Stimulated activated CD8-positive, alpha-beta memory T cell treated with anti-CD3 and anti-CD28 coated beads, Interleukin-12 subunit alpha, Interleukin-12 subunit beta, amount 100 ng/mL, for 4 hours (primary cell): ENCODE measurements at regions not wholly inside any gene's neighbourhood (a gene's known extent, or its start where the extent isn't known, plus 50 kb on each side); places are given as distances from the start of the nearest gene placed in this dataset.
"Not testable (repeated sequence)": the region's sequence is repeated elsewhere in the genome, so short reads cannot be mapped to it uniquely, and the experiment has no call there.

Experiments
- DNase-seq: peaks from one replicate; pipeline ENCODE4 v3.0.0-alpha.2; 2020; ENCODE audit warnings: low read depth

DNA sequence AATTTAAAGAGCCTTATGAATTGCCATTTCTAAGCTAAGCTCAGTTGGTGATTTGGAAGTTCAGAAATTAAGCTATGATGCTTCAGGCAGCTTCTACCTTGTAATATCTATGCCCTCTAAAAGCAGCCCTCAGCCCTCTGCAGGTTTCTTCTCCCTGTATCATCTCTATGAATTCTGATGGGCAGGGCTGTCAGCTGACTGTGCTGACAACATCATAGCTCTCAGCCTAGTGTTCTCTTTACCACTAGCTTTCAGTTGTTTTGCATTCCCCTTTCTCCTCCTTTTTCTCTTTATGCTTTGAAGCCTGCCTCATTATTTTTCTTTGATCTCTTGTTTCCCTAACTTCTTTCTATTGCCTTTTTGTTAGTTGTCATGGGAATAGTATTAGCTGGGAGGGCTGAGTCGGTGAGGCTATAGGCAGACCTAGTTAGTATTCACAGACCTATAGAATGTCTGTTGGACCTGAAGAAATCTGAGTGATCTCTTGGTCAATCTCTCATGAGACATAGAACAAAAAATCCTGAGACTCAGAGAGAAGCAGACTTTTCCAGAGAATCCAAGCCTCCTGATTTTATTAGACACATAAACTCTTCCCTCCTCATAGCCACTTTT lies 535.4 kb downstream of the RAB38 start:
- no peak for DNase-seq

DNA sequence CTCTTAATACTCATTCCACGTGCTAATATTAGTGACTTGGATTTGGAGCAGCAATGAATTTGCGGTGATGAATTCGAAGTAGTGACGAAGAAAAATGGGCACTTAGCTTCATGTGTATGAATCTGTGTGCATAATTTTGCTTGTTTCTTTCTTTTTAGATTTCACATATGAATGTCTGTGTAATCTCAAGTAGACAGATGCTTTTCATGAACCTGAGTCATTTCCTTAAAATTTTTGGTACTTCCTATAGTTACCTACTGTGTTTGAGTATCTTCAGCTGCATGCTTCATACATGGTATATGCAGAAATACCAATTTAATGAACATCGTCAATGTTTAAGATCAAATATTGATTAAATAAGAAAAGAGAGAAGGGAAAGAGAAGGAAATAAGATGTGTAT lies 540.2 kb downstream of the RAB38 start:
- DNase-seq = no peak

DNA sequence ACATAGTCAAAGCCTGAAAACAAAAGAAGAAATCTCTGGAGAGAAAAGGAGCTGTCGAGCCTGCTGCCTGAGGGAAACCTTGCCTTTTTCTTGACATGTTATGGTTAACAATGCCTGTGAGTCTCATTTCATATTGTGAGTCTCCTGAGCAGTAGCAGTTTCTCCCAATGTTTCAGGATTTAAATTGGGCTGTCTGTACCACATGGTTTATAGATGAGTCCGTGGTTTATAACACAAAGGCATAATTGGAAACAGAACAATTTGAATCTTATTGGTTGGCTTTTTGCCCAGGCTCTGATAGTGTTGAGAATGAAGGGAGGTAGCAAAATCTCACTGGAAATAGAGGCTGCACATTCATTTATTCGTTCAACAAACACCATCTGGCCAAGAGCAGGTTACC lies 540.9 kb downstream of the RAB38 start:
- DNase-seq = no peak

DNA sequence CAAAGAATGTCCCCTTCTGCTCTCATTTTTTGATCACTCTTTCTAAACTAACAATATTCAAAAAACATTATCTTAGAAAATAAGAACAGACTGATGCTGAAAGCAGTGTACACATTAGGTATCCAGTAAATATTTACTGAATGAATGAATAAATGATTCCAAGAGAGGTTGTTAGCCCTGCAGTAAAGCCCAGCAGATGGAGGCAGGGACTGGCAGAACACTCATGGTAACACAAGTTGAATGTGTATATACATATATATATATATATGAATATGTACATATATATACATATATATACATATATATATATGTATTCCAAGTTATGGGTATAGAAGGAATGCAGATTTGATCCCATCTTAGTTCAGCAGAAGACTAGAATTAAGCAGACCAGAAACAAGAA lies 546.3 kb downstream of the RAB38 start:
- DNase-seq = no peak

DNA sequence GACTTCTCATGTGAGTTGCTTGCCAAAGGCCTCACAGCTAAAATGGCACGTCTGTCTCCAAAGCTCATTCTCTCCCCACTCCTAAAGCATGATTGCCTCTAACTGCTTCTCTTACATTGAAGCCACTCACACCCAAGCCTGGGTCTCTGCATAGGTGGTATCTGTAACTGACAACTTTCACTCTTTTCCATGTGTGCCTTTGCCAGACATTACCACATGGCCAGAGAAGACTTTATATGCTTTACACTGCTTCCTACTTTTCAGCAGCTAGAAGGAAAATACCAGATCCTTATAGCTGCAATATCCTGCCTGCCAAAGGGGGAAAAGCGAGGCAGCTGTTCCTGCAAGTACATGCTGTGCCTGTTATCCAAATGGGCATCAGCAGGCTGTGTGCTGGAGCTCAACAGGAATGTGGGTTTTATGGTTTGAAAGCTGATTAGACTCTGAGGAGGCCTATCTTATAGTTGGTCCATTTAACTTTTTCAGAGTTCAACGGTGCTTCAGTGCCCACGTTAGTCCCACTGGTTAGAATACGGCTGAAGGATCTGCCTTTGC lies 547.1 kb downstream of the RAB38 start:
- DNase-seq = no peak

DNA sequence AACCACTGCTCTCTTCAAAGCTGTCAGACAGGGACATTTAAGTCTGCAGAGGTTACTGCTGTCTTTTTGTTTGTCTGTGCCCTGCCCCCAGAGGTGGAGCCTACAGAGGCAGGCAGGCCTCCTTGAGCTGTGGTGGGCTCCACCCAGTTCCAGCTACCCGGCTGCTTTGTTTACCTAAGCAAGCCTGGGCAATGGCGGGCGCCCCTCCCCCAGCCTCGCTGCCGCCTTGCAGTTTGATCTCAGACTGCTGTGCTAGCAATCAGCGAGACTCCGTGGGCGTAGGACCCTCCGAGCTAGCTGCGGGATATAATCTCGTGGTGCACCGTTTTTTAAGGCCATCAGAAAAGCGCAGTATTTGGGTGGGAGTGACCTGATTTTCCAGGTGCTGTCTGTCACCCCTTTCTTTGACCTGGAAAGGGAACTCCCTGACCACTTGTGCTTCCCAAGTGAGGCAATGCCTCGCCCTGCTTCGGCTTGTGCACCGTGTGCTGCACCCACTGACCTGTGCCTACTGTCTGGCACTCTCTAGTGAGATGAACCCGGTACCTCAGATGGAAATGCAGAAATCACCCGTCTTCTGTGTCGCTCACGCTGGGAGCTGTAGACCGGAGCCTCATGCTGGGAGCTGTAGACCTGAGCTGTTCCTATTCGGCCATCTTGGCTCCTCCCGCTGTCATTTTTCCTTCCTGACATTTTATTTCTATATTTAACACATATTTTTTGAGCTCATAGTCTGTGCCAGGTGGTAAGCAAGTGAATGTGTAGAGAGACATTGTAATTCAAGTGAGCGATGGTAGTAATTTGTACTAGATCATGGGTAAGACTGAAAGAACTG lies 551.5 kb downstream of the RAB38 start:
- not testable (repeated sequence) for DNase-seq

DNA sequence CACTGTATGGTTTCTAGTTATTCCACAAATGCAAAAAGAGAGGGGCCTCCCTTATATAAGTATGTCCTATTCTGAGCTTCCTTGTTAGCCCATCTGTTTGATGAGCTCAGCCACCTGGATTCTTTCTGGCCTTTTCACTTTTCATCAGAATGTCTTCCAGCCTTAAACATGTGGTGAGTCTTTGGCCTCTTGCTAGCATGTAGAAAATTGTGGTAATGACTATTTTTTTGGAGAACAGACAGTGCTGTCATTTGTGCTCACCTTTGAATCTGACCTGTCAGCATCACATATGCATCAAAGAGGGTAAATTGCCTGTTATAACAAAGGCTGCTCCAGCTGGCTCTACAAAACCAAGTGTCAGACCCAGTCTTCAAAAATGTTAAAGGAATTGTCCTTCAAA lies 558.7 kb downstream of the RAB38 start:
- no peak for DNase-seq

DNA sequence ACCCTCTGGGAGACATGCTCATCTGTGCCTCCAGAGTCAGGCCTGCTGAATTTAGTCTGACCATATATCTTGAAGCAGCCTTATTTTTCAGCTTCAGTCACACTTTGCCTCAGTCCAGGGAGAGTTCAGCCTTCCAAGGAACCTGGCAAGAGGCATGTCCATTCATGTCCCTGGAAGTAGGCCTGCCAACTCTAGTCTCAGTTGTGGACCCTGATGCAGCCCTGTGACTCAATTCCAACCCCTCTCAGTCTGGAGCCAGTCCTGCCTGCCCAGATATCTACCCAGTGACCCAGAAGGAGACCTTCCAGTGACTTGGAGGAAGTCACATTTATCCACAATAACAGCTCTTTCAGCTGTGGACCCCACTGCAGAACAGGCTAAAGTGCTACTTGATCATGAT lies 566.6 kb downstream of the TMEM135 start:
- no peak for DNase-seq

DNA sequence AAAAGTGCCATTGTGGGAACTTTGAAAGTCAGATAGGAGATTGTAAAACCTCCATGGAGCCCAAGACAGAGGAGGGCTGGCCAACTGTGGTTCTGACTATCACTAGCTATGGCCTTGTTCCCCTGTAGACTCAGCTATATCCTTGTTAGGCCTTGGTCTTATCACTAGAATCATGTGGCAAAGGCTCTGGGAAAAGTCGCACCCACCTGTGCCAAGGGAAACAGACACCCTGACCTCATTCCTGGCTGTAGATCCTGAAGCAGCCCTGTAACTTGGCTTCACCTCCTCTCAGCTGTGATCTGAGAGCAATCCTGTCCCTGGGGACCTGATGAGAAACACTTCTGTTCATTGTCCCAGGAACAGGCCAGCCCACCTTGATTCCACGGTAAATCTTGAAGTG lies 566.2 kb downstream of the TMEM135 start:
- no peak for DNase-seq

DNA sequence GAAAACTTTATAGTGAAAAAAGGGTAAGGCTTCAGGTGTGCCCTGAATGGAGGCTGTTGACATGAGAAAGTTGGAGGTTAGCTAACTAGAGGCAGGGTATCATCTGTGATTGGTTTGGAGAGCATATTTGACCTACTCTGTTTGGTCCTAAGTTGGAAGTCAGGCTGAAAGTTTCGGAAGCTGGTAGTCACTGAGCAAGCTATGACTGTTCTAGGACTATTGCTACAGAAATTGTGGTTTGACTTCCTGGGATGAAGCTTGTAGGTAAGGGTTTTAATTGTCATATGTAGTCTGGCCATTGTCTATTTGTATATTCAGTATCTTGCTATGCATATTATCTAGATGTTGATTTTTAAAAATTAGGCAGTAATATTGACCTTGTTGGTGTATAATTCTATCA lies 565.0 kb downstream of the TMEM135 start:
- DNase-seq = no peak

DNA sequence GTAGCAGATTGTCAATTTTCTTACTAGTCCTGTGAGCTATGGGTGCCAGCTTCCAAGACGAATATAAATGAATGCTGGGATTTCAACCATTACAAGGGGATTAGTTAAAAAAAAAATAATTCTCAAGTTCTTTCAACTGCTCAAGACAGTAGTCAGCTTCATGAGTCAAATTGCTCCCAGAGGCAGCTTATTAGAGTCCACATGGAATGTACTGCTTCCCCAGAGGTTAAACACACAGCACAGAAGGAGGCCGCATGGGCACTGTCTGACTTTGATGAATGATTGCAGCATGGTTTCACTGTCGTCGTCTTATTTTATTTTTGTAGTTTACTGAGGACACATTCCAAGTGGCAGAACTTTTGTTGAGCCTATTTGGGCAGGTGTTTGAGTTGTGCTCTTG lies 563.2 kb downstream of the TMEM135 start:
- DNase-seq = no peak

DNA sequence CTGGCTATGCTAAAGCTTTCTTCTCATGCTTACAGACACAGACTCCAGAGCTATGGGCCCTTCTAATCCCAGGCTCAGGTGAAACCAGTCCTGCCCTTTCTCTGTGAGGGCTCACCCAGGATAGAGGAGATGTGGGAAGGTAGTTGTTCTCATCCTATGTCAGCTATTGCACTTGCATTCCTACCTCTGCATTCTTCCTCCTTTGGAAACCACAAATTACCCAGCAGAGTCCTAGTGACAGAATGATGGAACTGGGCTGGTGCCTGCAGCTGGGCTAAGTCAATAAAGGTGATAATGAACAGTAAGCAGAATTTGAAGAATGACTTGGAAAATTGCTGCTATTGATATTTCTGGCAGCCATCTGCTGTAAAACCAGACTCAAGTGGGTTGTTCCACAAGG lies 560.0 kb downstream of the TMEM135 start:
- DNase-seq = no peak

DNA sequence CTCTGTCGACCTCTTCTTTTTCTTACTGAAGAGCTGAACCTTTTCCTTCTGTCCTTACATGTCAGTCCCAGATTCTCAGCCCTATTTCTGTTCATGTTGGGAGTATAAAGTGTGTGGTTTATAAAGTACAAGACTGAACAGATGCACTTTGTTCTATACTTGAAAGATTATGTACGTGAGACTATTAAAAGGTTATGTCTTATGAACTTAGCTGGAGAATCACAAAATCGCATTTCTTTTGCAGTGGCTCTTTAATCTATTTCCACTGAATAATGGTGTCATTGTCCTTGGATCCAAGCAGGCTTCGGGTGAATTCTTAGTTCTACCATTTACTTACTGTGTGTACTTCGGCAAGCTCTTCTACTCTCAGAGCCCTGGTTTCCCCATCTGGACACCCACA lies 558.4 kb downstream of the TMEM135 start:
- DNase-seq = no peak

DNA sequence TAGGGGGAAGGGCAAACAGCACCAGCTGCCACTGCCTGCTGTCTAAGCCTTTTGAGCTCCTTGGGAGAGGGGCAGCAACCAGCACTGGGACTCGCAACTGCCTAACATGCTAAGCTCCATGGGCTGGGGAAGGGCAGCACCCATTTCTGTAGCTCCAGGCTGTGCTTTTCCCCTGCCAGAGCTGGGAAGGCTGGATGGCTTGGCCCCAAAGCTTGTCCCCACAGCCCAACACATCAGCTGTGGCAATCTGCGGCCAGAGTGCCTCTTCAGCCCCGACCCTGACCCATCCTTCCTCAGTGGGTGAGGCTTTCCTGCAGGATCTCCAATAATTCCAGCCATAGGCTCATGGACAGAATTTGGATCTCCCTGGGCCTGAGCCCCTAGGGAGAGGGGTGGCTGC lies 551.3 kb downstream of the TMEM135 start:
- DNase-seq = no peak

DNA sequence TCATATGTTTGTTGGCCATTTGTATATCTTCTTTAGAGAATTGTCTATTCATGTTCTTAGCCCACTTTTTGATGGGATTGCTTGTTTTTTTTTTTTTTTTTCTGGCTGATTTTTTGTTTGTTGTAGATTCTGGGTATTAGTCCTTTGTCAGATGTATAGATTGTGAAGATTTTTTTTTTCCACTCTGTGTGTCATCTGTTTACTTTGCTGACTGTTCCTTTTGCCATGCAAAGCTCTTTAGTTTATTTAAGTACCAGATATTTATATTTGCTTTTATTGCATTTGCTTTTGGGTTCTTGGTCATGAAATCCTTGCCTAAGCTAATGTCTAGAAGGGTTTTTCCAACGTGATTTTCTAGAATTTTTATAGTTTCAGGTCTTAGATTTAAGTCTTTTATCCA lies 547.9 kb downstream of the TMEM135 start:
- DNase-seq = not testable (repeated sequence)

DNA sequence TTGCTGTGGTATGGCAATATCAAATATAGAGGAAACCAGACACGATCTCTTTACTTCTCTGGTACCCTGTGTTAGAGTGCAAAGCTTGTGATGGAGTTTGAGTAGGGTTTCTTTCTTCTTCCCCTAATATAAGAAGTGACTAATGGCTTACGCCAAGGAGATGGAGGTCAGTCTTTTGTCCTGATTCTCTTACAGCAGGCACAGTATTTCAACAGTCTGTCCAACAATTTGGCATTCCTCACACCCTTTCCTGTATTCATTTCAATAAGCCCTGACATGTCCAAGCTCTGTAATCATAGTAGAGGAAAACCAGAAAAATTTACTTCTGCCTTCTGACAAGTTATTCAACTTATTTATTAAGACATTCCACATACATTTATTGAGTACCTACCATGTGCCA lies 546.2 kb downstream of the TMEM135 start:
- DNase-seq = no peak

DNA sequence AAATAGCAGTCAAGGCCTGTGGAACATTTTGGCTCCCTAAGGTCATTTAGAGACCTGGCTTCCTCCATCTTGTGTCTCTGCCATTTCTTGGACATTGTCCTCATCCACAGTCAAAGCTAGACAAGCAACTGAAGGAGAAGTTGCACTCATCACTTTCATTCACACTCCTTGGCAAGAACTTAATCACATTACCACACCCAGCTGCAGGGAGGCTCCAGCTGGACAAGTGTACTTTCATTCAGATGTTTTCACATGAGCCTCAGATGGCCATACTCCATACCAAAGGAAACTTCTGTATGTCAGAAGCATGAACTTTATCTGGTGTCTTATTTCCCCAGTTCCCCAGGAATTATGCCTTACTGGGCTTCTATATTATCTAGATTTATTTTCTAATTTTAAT lies 537.4 kb downstream of the TMEM135 start:
- DNase-seq = no peak

DNA sequence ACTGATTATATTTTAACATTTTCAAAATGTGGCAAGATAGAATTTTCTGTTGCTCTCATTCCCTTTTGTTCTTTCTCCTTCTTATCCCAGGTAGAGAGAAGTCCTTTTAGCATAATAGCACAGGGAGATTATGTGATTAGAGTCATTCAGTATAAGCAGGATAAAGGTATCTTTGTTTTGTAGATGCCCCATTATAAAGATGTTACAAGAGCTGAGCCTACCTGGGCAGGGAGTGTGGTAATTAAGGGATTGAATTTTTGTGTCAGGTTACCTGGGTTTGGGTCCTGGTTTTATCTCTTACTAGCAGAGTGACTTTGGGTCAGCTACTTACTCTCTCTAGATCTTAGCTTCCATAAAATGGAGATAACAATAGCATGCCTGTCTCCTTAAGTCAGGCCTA lies 536.5 kb downstream of the TMEM135 start:
- DNase-seq = no peak

DNA sequence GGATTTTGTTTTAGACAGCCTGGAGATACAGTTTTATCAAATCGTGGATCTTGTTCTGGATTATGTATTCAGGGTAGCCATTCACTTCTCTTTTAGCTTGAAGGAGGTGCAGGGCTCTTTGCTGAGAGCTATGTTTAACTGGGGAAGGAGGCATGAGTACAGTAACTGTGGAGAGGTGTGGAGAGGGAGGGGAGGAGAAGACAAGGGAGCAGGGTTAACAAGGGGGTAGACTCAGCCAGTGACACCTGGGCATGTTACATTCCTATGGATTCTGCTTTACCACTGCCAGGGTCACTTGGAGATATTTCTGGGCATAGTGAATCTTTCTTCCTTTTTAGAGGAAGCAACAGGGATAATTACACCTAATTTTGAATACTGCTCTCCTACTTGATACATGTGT lies 536.0 kb downstream of the TMEM135 start:
- no peak for DNase-seq

DNA sequence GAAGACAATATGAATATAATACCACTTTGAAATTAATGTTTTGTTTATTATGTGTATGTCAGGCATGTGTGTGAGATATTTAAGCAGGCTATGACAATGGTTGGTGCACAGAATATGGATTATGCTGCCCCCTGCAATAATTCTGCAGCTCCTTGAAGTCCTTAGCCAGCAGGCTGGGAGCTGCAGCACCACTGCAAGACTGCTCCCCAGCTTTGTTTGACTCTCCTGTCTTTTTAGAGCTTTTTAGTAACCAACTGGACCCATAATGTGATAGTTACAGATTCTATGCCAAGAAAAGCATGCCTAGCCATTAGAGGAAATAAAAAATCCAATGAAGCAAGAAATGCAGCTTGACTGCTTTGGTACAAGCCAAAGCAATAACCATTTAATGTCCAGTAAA lies 535.1 kb downstream of the TMEM135 start:
- no peak for DNase-seq

DNA sequence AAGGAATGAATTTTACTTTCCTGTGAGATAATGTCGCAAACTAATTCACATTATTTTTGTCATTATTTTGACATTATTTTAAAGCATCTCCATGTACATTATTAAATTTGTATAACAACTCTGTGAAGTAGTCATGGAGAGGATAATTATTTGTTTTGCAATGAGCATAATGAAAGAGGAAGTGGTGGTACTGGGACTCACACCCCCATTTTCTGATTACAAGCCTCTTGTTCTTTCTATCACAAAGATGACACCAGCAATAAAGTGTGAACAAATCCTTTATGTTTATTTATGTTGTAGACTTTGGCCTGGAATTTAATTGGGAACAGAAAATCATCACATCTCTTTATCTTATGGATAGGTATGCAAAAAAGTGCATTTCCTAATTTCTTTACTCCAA lies 522.6 kb downstream of the TMEM135 start:
- no peak for DNase-seq

DNA sequence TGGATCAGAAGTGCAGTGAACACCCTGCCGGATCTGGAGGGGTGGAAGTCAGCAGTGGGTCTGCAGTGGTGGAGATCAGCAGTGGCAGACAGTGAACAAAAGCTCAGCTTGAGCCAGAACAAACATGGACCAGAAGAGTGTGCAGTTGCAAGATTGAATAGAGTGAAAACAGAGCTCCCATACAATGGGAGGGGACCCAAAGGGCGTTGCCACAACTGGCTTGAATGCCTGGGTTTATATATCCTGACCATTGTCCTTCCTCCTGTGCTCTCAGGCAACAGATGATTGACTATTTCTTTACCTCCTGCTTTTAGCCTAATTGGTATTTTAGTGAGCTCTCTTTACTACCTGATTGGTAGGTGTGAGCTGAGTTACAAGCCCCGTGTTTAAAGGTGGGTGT lies 522.1 kb downstream of the TMEM135 start:
- DNase-seq = not testable (repeated sequence)

DNA sequence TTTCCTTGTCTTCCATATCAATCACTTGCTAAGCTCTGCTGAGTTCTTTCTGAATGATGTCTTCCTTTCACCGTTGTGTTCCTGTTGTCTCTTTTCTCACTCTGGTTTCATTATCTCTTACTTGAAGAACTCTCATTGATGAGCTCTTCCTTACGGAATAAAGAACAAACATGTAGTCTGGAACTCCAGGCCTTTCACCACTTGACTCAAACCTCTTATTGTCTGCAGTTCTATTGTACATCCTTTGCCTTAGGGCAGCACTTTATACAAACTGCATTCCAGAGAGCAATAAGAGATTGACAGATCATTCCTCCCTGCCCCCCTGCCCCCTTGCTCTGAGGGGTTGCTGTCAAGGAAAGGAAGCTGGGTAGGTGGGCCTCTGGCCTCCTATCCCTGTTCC lies 517.4 kb downstream of the TMEM135 start:
- no peak for DNase-seq

DNA sequence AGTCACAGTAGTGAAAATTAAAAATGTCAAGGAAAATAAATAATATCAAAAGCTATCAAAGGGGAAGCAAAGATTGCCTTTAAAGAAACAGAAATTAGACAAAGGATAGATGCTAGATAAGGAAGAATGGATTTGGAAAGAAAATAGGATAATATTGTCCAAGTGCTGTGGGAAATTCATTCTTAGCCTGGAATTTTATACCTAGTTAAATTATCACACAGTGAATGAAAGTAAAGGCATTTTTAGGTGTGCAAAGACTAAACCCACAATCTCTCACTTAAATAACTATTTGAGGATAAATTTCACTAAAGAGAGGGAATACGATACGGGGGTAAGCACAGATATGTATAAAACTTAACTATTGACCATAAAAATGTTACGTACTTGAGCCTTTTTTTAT lies 511.1 kb downstream of the TMEM135 start:
- no peak for DNase-seq
